ENCODE measurements at regions not wholly inside any gene's neighbourhood (a gene's known extent, or its start where the extent isn't known, plus 50 kb on each side); places are given as distances from the start of the nearest gene placed in this dataset.

DNA sequence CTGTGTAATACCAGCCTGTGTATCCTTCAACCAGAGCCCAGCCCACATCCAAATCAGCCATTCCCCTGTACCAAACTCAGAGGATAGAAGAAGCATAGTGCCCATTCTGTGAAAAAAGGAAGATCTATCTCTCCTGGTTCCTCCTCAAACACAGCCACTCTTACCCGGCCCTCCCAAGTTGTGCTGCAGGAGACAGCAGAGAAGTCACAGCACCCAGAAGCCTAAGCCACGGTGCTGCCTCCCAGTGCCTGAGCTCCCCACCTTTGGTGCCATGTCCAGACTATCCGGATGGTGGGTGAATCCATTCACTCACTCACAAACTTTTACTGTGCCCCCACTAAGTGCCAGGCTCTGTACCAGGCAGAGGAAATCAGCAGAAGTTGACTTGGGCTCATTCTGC, 166.0 kb upstream of the ZMIZ1 start:
- Histone ChIP-seq H3K36me3 (ENCODE audit: control insufficient read depth in 1 of 2, insufficient read depth in 2 of 2, low read length in 2 of 2) (no peaks in the 10 kb centered on the region), H3K9me3 (ENCODE audit: control insufficient read depth in 1 of 2, insufficient read depth in 1 of 2, low read depth in 1 of 2, low read length in 2 of 2) (no peaks in the 10 kb centered on the region), H3K4me2 (ENCODE audit: low read length) (no peak overlapping the region), H2AFZ (ENCODE audit: low read depth, low read length, poor library complexity, severe bottlenecking) (no peak overlapping the region), H3K27me3 (ENCODE audit: insufficient read depth, low read length) (no peaks in the 10 kb centered on the region), H3K9ac (ENCODE audit: low read length) (no peak overlapping the region), H3K79me2 (ENCODE audit: insufficient read depth, low read length) (no peaks in the 10 kb centered on the region), H4K20me1 (ENCODE audit: insufficient read depth) (no peaks in the 10 kb centered on the region), H3K27ac (ENCODE audit: low read depth, low read length) (no peak overlapping the region), H3K4me3 (replicated peaks in 1 of 2; ENCODE audit: low read depth in 1 of 2, low read length in 2 of 2) (no peak overlapping the region), H3K4me1 (ENCODE audit: control insufficient read depth in 1 of 2, insufficient read depth in 2 of 2, low read length in 2 of 2) (no peaks in the 10 kb centered on the region), H3K9me2 (ENCODE audit: insufficient read depth) (no peaks in the 10 kb centered on the region)
- no peak for DNase-seq (ENCODE audit: low read depth, low spot score)
- no peak for ATAC-seq
- intact Hi-C loops (cut with micrococcal nuclease) = no loop called here
- RAD21 ChIA-PET (ENCODE audit: low non-redundant PET in 1 of 2, low total read pairs in 2 of 2, uncharacterized antibody in 2 of 2, unreplicated experiment in 2 of 2) = no interaction called here
- POLR2A ChIA-PET = no interaction called here
- no TSS peak for BruUV-seq (replicated peaks)
- TF ChIP-seq POLR2AphosphoS5 (IDR thresholded peaks at IDR 0.05; ENCODE audit: low read depth, low read length) (no peak), RAD21 (IDR thresholded peaks at IDR 0.05; ENCODE audit: low read depth) (no peak)
- CTCF ChIA-PET = no interaction called here

DNA sequence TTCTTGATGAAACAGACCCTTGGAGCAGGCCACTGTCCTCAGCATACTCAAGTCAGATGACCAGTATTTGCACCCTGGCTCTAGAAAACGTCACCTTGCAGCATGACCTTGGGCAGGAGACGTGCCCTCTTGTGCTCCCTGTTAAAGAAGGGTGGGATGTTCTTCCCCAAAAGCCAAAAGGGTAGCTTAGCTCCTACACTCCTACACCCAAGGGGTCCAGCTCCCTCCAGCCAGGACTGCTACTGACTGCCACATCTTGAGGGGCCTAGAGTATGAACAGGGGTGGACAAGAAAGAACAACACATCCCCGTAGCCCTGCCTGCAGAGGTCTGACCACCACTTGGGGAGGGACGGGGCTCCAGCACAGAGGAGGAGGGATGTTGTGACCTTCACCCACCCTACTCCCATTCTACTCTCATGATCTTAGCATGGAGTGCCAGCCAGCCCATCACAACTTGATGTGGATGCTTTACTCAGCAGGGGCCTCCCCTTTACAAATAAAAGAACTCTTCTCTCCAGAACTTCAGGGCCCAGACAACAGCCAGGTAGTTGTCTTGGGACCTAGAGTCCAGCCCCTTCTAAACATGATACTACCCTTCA, 165.3 kb upstream of the ZMIZ1 start:
- RAD21 ChIA-PET (ENCODE audit: low non-redundant PET in 1 of 2, low total read pairs in 2 of 2, uncharacterized antibody in 2 of 2, unreplicated experiment in 2 of 2) = no interaction called here
- no TSS peak for BruUV-seq (replicated peaks)

GRCh38 chr10:78904196-78904595, 164.6 kb upstream of the ZMIZ1 start:
- no peaks in the 10 kb centered on the region for H4K20me1 ChIP-seq (ENCODE audit: insufficient read depth)
- no peaks in the 10 kb centered on the region for H3K27me3 ChIP-seq (ENCODE audit: insufficient read depth, low read length)
- no peaks in the 10 kb centered on the region for H3K4me1 ChIP-seq (ENCODE audit: control insufficient read depth in 1 of 2, insufficient read depth in 2 of 2, low read length in 2 of 2)
- POLR2A ChIA-PET = no interaction called here
- H3K4me3 ChIP-seq (replicated peaks in 1 of 2; ENCODE audit: low read depth in 1 of 2, low read length in 2 of 2) = no peak overlapping the region
- RAD21 ChIA-PET (ENCODE audit: low non-redundant PET in 1 of 2, low total read pairs in 2 of 2, uncharacterized antibody in 2 of 2, unreplicated experiment in 2 of 2) = no interaction called here
- H3K4me2 ChIP-seq (ENCODE audit: low read length) = no peak overlapping the region
- no peak for ATAC-seq
- H3K9me3 ChIP-seq (ENCODE audit: control insufficient read depth in 1 of 2, insufficient read depth in 1 of 2, low read depth in 1 of 2, low read length in 2 of 2) = no peaks in the 10 kb centered on the region
- DNase-seq (ENCODE audit: low read depth, low spot score) = no peak
- no peaks in the 10 kb centered on the region for H3K79me2 ChIP-seq (ENCODE audit: insufficient read depth, low read length)
- no peak overlapping the region for H3K27ac ChIP-seq (ENCODE audit: low read depth, low read length)
- no peaks in the 10 kb centered on the region for H3K9me2 ChIP-seq (ENCODE audit: insufficient read depth)
- no peaks in the 10 kb centered on the region for H3K36me3 ChIP-seq (ENCODE audit: control insufficient read depth in 1 of 2, insufficient read depth in 2 of 2, low read length in 2 of 2)
- H3K9ac ChIP-seq (ENCODE audit: low read length) = no peak overlapping the region
- CTCF ChIA-PET = no interaction called here
- intact Hi-C loops (cut with micrococcal nuclease) = no loop called here
- no TSS peak for BruUV-seq (replicated peaks)
- H2AFZ ChIP-seq (ENCODE audit: low read depth, low read length, poor library complexity, severe bottlenecking) = no peak overlapping the region
- TF ChIP-seq, protein P1, sequence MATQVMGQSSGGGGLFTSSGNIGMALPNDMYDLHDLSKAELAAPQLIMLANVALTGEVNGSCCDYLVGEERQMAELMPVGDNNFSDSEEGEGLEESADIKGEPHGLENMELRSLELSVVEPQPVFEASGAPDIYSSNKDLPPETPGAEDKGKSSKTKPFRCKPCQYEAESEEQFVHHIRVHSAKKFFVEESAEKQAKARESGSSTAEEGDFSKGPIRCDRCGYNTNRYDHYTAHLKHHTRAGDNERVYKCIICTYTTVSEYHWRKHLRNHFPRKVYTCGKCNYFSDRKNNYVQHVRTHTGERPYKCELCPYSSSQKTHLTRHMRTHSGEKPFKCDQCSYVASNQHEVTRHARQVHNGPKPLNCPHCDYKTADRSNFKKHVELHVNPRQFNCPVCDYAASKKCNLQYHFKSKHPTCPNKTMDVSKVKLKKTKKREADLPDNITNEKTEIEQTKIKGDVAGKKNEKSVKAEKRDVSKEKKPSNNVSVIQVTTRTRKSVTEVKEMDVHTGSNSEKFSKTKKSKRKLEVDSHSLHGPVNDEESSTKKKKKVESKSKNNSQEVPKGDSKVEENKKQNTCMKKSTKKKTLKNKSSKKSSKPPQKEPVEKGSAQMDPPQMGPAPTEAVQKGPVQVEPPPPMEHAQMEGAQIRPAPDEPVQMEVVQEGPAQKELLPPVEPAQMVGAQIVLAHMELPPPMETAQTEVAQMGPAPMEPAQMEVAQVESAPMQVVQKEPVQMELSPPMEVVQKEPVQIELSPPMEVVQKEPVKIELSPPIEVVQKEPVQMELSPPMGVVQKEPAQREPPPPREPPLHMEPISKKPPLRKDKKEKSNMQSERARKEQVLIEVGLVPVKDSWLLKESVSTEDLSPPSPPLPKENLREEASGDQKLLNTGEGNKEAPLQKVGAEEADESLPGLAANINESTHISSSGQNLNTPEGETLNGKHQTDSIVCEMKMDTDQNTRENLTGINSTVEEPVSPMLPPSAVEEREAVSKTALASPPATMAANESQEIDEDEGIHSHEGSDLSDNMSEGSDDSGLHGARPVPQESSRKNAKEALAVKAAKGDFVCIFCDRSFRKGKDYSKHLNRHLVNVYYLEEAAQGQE (IDR thresholded peaks at IDR 0.05; ENCODE audit: low read depth) = no peak
- no peak for TF ChIP-seq EZH2 (IDR thresholded peaks at IDR 0.05)
- no peak for TF ChIP-seq CEBPB (IDR thresholded peaks at IDR 0.05; ENCODE audit: low read depth)
- TF ChIP-seq, protein P2, sequence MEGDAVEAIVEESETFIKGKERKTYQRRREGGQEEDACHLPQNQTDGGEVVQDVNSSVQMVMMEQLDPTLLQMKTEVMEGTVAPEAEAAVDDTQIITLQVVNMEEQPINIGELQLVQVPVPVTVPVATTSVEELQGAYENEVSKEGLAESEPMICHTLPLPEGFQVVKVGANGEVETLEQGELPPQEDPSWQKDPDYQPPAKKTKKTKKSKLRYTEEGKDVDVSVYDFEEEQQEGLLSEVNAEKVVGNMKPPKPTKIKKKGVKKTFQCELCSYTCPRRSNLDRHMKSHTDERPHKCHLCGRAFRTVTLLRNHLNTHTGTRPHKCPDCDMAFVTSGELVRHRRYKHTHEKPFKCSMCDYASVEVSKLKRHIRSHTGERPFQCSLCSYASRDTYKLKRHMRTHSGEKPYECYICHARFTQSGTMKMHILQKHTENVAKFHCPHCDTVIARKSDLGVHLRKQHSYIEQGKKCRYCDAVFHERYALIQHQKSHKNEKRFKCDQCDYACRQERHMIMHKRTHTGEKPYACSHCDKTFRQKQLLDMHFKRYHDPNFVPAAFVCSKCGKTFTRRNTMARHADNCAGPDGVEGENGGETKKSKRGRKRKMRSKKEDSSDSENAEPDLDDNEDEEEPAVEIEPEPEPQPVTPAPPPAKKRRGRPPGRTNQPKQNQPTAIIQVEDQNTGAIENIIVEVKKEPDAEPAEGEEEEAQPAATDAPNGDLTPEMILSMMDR (IDR thresholded peaks at IDR 0.05 in 2 of 3, conservative IDR thresholded peaks at IDR 0.05 in 1 of 3; ENCODE audit: borderline replicate concordance in 1 of 3, insufficient read depth in 1 of 3, low read depth in 2 of 3, low read length in 2 of 3) = no peak
- no peak for TF ChIP-seq POLR2AphosphoS5 (IDR thresholded peaks at IDR 0.05; ENCODE audit: low read depth, low read length)
- no peak for TF ChIP-seq EZH2phosphoT487 (IDR thresholded peaks at IDR 0.05; ENCODE audit: borderline replicate concordance)

More for the DNA sequence above, 165.3 kb upstream of the ZMIZ1 start:
- intact Hi-C loops (cut with micrococcal nuclease) = no loop called here
- no peaks in the 10 kb centered on the region for H3K79me2 ChIP-seq (ENCODE audit: insufficient read depth, low read length)
- no peaks in the 10 kb centered on the region for H3K36me3 ChIP-seq (ENCODE audit: control insufficient read depth in 1 of 2, insufficient read depth in 2 of 2, low read length in 2 of 2)
- no peaks in the 10 kb centered on the region for H4K20me1 ChIP-seq (ENCODE audit: insufficient read depth)
- ChIA-PET CTCF (no interaction called here), POLR2A (no interaction called here)
- DNase-seq (ENCODE audit: low read depth, low spot score) = no peak
- no peak overlapping the region for H3K27ac ChIP-seq (ENCODE audit: low read depth, low read length)
- H3K9me3 ChIP-seq (ENCODE audit: control insufficient read depth in 1 of 2, insufficient read depth in 1 of 2, low read depth in 1 of 2, low read length in 2 of 2) = no peaks in the 10 kb centered on the region
- no peak for TF ChIP-seq POLR2AphosphoS5 (IDR thresholded peaks at IDR 0.05; ENCODE audit: low read depth, low read length)
- no peak for TF ChIP-seq JUND (IDR thresholded peaks at IDR 0.05)
- TF ChIP-seq EZH2 (IDR thresholded peaks at IDR 0.05) = no peak
- H2AFZ ChIP-seq (ENCODE audit: low read depth, low read length, poor library complexity, severe bottlenecking) = no peak overlapping the region
- H3K4me1 ChIP-seq (ENCODE audit: control insufficient read depth in 1 of 2, insufficient read depth in 2 of 2, low read length in 2 of 2) = no peaks in the 10 kb centered on the region
- H3K4me2 ChIP-seq (ENCODE audit: low read length) = no peak overlapping the region
- no peak overlapping the region for H3K9ac ChIP-seq (ENCODE audit: low read length)
- no peaks in the 10 kb centered on the region for H3K27me3 ChIP-seq (ENCODE audit: insufficient read depth, low read length)
- no peak for ATAC-seq
- no peak overlapping the region for H3K4me3 ChIP-seq (replicated peaks in 1 of 2; ENCODE audit: low read depth in 1 of 2, low read length in 2 of 2)
- no peaks in the 10 kb centered on the region for H3K9me2 ChIP-seq (ENCODE audit: insufficient read depth)

All from HCT116 (cell line).